ENCODE measurements at regions not wholly inside any gene's neighbourhood (a gene's known extent, or its start where the extent isn't known, plus 50 kb on each side); places are given as distances from the start of the nearest gene placed in this dataset.

DNA sequence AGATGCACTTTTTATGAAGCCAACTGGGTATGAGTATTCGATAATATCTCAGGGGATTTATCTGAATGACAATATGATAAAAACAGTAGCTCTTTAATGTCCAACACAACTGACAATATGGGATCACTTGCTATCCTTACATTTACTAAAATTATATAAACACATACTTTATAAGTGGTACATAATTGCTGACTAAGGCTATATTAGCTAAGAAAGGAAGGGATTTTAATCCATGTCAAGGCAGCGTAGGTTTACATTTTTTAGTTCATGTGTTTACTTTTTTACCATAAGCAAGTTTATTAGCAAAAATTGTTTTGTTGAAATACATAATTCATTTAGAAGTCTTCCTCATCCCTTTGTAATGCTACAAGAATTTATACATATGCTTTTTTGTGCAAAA lies 796.2 kb downstream of the TLE1 start:
- TF ChIP-seq EZH2 (IDR thresholded peaks at IDR 0.05; ENCODE audit: low read depth): no peak
- TF ChIP-seq, protein P1, sequence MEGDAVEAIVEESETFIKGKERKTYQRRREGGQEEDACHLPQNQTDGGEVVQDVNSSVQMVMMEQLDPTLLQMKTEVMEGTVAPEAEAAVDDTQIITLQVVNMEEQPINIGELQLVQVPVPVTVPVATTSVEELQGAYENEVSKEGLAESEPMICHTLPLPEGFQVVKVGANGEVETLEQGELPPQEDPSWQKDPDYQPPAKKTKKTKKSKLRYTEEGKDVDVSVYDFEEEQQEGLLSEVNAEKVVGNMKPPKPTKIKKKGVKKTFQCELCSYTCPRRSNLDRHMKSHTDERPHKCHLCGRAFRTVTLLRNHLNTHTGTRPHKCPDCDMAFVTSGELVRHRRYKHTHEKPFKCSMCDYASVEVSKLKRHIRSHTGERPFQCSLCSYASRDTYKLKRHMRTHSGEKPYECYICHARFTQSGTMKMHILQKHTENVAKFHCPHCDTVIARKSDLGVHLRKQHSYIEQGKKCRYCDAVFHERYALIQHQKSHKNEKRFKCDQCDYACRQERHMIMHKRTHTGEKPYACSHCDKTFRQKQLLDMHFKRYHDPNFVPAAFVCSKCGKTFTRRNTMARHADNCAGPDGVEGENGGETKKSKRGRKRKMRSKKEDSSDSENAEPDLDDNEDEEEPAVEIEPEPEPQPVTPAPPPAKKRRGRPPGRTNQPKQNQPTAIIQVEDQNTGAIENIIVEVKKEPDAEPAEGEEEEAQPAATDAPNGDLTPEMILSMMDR (conservative IDR thresholded peaks at IDR 0.05): no peak
